Smooth muscle cell (in vitro differentiated cells): ENCODE measurements at regions not wholly inside any gene's neighbourhood (a gene's known extent, or its start where the extent isn't known, plus 50 kb on each side); places are given as distances from the start of the nearest gene placed in this dataset.
"Not testable (repeated sequence)": the region's sequence is repeated elsewhere in the genome, so short reads cannot be mapped to it uniquely, and the experiment has no call there.

ENCODE experiments used
- DNase-seq: peaks from one replicate; lab custom pipeline; 2025; ENCODE audit not compliant: unreplicated experiment; lab: John Stamatoyannopoulos, UW
- H2AFZ ChIP-seq: fragments of 200-600 bp; sonication (generic); 2 replicates; pipeline ENCODE4 v1.6.0; 2016; ENCODE audit warnings: antibody characterized with exemption, low read depth, mild to moderate bottlenecking
- H3F3A ChIP-seq: fragments of 200-600 bp; sonication (generic); 2 replicates; pipeline ENCODE4 v1.6.0; 2017; ENCODE audit warnings: antibody characterized with exemption, low read depth
- H3K27ac ChIP-seq: fragments of 200-600 bp; sonication (generic); 2 replicates; pipeline ENCODE4 v1.5.1; 2016; ENCODE audit warnings: low read depth, mild to moderate bottlenecking
- H3K27me3 ChIP-seq: fragments of 200-600 bp; sonication (generic); 2 replicates; pipeline ENCODE4 v1.6.1; 2016; ENCODE audit warnings: low read depth, mild to moderate bottlenecking
- H3K36me3 ChIP-seq: fragments of 200-600 bp; sonication (generic); 2 replicates; pipeline ENCODE4 v1.5.1; 2016; ENCODE audit warnings: low read depth
- H3K4me1 ChIP-seq: fragments of 200-600 bp; sonication (generic); 2 replicates; pipeline ENCODE4 v1.5.1; 2016; ENCODE audit warnings: low read depth
- H3K4me2 ChIP-seq: fragments of 200-600 bp; sonication (generic); 2 replicates; pipeline ENCODE4 v1.6.0; 2016; ENCODE audit warnings: mild to moderate bottlenecking
- H3K4me3 ChIP-seq: fragments of 200-600 bp; sonication (generic); 2 replicates; pipeline ENCODE4 v1.5.1; 2016; ENCODE audit warnings: mild to moderate bottlenecking
- H3K79me2 ChIP-seq: fragments of 200-600 bp; sonication (generic); 2 replicates; pipeline ENCODE4 v1.6.0; 2016; ENCODE audit warnings: low read depth, mild to moderate bottlenecking
- H3K9ac ChIP-seq: fragments of 200-600 bp; sonication (generic); 2 replicates; pipeline ENCODE4 v1.6.0; 2016; ENCODE audit warnings: low read depth
- H3K9me3 ChIP-seq: fragments of 200-600 bp; sonication (generic); replicated peaks from 2 replicates; pipeline ENCODE4 v1.5.1; 2016; ENCODE audit warnings: low read depth
- H4K20me1 ChIP-seq: fragments of 200-600 bp; sonication (generic); 2 replicates; pipeline ENCODE4 v1.6.0; 2016; ENCODE audit warnings: low read depth
- WGBS: methylation state at CpG from one replicate; pipeline ENCODE4 v1.1.7; 2016; ENCODE audit warnings: low lambda C conversion rate; 5-methylcytosine and 5-hydroxymethylcytosine counted together
- TF ChIP-seq, protein P1 (sequence below): fragments of 200-600 bp; sonication (generic); IDR thresholded peaks from 2 replicates; pipeline ENCODE4 v1.5.1; 2017; ENCODE audit warnings: borderline replicate concordance, mild to moderate bottlenecking, antibody characterized with exemption; ENCODE audit not compliant: insufficient read depth, poor library complexity, severe bottlenecking

DNA sequence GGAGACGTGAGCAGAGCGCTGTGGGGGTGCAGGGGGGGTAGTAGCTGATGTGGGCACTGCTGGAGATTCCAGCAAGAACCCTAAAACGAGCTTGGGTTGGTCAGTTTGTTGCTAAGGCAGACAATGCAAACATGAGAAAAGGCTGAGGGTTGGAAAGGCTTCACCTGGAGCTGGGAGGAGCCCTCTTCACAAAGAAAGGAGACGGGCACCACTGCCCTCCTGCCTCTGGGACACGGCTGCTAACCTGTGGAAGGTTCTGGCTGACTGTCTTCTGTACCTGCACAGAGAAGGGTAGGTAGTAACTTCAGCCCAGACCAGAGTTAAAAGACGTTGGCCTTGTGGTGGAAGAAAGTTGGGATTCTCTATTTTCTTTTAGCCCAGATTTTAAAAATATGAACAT, 108.7 kb downstream of the SUCLA2 start:
- Histone ChIP-seq H3K9me3 (no peaks in the 10 kb centered on the region), H3K4me2 (no peak overlapping the region), H3K36me3 (no peaks in the 10 kb centered on the region), H3K27ac (no peak overlapping the region), H3K9ac (no peak overlapping the region), H3K4me1 (no peaks in the 10 kb centered on the region), H2AFZ (no peak overlapping the region), H3F3A (peaks cover 2% of the 10 kb centered on the region), H4K20me1 (no peaks in the 10 kb centered on the region), H3K79me2 (no peaks in the 10 kb centered on the region), H3K27me3 (peaks cover 4% of the 10 kb centered on the region), H3K4me3 (no peak overlapping the region)
- DNase-seq, result no peak
- WGBS, result 92% methylated on average over 6 of the region's 6 CpGs
- TF ChIP-seq, protein P1, sequence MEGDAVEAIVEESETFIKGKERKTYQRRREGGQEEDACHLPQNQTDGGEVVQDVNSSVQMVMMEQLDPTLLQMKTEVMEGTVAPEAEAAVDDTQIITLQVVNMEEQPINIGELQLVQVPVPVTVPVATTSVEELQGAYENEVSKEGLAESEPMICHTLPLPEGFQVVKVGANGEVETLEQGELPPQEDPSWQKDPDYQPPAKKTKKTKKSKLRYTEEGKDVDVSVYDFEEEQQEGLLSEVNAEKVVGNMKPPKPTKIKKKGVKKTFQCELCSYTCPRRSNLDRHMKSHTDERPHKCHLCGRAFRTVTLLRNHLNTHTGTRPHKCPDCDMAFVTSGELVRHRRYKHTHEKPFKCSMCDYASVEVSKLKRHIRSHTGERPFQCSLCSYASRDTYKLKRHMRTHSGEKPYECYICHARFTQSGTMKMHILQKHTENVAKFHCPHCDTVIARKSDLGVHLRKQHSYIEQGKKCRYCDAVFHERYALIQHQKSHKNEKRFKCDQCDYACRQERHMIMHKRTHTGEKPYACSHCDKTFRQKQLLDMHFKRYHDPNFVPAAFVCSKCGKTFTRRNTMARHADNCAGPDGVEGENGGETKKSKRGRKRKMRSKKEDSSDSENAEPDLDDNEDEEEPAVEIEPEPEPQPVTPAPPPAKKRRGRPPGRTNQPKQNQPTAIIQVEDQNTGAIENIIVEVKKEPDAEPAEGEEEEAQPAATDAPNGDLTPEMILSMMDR, result no peak

DNA sequence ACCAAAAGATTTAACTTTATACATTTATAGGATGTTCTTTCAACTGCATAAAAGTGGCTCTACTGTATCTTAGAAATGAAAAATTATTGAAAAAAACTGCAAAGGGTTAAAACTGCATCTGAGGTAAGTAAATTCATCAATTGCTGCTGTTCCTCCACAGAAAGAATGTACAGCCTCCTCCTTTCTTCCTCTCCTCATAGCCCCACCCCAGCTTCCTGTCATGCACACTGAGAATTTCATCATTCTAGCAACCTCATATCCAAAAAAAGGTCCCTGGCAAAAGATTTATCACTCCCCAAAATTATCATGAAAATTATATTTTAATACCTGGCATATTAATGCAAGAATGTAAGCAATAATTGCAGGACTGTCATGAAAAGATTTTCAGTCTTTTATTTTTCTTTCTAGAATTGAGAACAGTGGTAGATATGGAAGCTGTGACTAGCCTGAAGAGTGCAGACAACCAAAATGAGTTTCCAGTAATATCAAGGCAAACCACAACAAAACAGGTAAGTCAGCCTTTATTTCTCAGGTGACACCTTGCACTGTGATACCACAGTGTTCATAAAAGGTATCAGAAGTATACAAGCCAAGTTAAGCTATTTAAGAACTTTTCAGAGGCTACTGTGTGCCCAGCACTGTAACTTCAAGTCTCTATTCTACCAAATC, 110.8 kb downstream of the SUCLA2 start:
- Histone ChIP-seq H3K4me2 (no peak overlapping the region), H3K27me3 (peaks cover 4% of the 10 kb centered on the region), H3K9ac (no peak overlapping the region), H4K20me1 (no peaks in the 10 kb centered on the region), H2AFZ (no peak overlapping the region), H3K9me3 (no peaks in the 10 kb centered on the region), H3F3A (peaks cover 2% of the 10 kb centered on the region), H3K4me1 (no peaks in the 10 kb centered on the region), H3K36me3 (no peaks in the 10 kb centered on the region), H3K27ac (no peak overlapping the region), H3K4me3 (no peak overlapping the region), H3K79me2 (no peaks in the 10 kb centered on the region)
- no peak for DNase-seq
- TF ChIP-seq, protein P1, result no peak

DNA sequence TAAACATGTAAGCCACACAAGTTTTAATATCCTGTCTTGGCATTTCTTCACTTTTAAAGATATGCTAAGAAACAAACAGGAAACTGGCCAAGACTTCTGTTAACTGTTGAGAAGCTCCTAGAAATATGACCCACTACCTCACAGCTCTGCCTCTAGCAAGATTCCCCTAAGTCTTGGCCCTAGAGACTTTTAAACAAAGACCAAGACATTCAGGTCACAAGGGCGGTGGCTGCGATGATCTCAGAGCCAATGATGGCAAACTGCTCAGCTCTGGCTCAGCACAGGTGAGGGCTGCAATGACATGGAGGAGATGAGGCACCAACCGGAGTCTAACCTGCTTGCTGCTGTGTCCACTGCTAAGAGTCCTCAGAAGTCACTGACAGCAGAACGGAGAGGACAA, 114.8 kb downstream of the SUCLA2 start:
- no peaks in the 10 kb centered on the region for H3K36me3 ChIP-seq
- no peak overlapping the region for H3K27ac ChIP-seq
- no peaks in the 10 kb centered on the region for H3K9me3 ChIP-seq
- H4K20me1 ChIP-seq, result no peaks in the 10 kb centered on the region
- no peak overlapping the region for H2AFZ ChIP-seq
- no peak overlapping the region for H3K4me2 ChIP-seq
- H3K79me2 ChIP-seq, result no peaks in the 10 kb centered on the region
- TF ChIP-seq, protein P1, result no peak
- H3K9ac ChIP-seq, result no peak overlapping the region
- DNase-seq, result no peak
- H3F3A ChIP-seq, result no peaks in the 10 kb centered on the region
- no peak overlapping the region for H3K4me3 ChIP-seq
- no peaks in the 10 kb centered on the region for H3K27me3 ChIP-seq
- H3K4me1 ChIP-seq, result no peaks in the 10 kb centered on the region
- WGBS, result 96% methylated on average over 4 of the region's 4 CpGs

DNA sequence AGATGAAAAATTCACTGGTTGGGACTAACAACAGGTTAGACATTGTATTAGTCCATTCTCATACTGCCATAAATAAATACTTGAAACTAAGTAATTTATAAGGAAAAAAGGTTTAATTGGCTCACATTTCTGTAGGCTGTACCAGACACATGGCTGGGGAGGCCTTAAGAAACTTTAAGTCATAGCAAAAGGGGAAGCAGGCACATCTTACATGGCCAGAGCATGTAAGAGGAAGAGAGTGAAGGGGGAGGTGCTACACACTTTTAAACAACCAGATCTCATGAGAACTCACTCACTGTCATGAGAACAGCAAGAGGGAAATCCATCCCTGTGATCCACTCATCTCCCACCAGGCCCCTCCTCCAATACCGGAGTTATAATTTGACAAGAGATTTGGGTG, 125.9 kb downstream of the SUCLA2 start:
- no peak overlapping the region for H3K4me3 ChIP-seq
- no peak overlapping the region for H2AFZ ChIP-seq
- H3F3A ChIP-seq, result no peaks in the 10 kb centered on the region
- no peaks in the 10 kb centered on the region for H3K27me3 ChIP-seq
- no peak for DNase-seq
- H3K27ac ChIP-seq, result no peak overlapping the region
- no peaks in the 10 kb centered on the region for H4K20me1 ChIP-seq
- no peaks in the 10 kb centered on the region for H3K79me2 ChIP-seq
- 100% methylated on average over 1 of the region's 1 CpG for WGBS
- no peak overlapping the region for H3K9ac ChIP-seq
- H3K36me3 ChIP-seq, result no peaks in the 10 kb centered on the region
- TF ChIP-seq, protein P1, result no peak
- no peaks in the 10 kb centered on the region for H3K4me1 ChIP-seq
- H3K4me2 ChIP-seq, result no peak overlapping the region
- H3K9me3 ChIP-seq, result no peaks in the 10 kb centered on the region

DNA sequence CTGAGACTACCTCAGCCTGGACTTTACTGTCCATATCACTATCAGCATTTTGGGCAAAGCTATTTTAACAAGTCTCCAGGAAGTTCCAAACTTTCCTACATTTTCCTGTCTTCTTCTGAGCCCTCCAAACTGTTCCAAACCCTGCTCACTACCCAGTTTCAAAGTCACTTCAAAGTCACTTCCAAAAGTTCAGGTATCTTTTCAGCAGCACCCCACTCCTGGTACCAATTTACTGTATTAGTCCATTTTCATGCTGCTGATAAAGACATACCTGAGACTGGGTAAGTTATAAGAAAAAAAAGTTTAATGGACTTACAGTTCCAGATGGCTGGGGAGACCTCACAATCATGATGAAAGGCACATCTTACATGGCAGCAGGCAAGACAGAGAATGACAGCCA, 127.1 kb downstream of the SUCLA2 start:
- H3K4me2 ChIP-seq, H3K27me3 ChIP-seq, H3K9ac ChIP-seq, H3K9me3 ChIP-seq, H2AFZ ChIP-seq, H3K4me1 ChIP-seq, H3K36me3 ChIP-seq, H3K4me3 ChIP-seq, H3K79me2 ChIP-seq, DNase-seq, H3F3A ChIP-seq, H3K27ac ChIP-seq, H4K20me1 ChIP-seq: not testable (repeated sequence)

DNA sequence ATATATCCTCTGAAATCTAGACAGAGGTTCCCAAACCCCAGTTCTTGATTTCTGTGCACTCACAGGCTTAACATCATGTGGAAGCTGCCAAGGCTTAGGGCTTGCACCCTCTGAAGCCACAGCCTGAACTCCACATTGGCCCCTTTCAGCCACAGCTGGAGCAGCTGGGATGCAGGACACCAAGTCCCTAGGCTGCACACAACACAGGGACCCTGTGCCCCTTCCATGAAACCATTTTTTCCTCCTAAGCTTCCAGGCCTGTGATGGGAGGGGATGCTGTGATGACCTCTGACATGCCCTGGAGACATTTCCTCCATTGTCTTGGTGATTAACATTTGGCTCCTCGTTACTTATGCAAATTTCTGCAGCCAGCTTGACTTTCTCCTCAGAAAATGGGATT, 127.8 kb downstream of the SUCLA2 start:
- WGBS, result 86% methylated on average over 1 of the region's 1 CpG
- not testable (repeated sequence) for H4K20me1 ChIP-seq, H3K27me3 ChIP-seq, H3K27ac ChIP-seq, H3K4me1 ChIP-seq, H2AFZ ChIP-seq, DNase-seq, H3K9me3 ChIP-seq, H3F3A ChIP-seq, H3K79me2 ChIP-seq, H3K9ac ChIP-seq, H3K36me3 ChIP-seq, H3K4me3 ChIP-seq, H3K4me2 ChIP-seq
